Umbilical cord (tissue), 1 donor: ENCODE measurements at regions not wholly inside any gene's neighbourhood (a gene's known extent, or its start where the extent isn't known, plus 50 kb on each side); places are given as distances from the start of the nearest gene placed in this dataset.

Source experiments
- DNase-seq: peaks from one replicate; pipeline ENCODE4 v3.0.0-alpha.2; 2015; ENCODE audit warnings: low spot score

- DNase-seq: no peak
These were observed 1167.8 kb upstream of the NCAM2 start for GRCh38 chr21:19830446-19830845.

DNA sequence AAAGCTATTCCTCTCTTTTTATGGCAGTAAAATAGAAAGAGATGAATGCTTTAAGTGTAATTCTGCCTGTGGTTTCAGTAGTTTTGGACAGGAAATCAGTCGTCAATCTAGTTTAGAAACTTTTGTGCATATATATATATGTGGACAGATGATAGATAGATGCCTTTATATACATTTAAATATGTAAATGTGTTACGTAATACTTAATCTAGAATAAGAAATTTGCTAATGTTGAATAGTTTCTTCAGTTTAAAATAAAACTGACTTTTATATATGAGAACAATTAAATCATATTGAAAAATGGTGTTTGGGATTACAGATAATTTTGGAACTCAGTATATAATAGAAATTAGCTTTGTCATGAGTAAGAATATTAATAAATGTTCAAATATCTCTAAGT is 1165.7 kb upstream of the NCAM2 start:
- DNase-seq: no peak

- DNase-seq: no peak
These were observed 1165.1 kb upstream of the NCAM2 start for GRCh38 chr21:19833082-19833481.

DNA sequence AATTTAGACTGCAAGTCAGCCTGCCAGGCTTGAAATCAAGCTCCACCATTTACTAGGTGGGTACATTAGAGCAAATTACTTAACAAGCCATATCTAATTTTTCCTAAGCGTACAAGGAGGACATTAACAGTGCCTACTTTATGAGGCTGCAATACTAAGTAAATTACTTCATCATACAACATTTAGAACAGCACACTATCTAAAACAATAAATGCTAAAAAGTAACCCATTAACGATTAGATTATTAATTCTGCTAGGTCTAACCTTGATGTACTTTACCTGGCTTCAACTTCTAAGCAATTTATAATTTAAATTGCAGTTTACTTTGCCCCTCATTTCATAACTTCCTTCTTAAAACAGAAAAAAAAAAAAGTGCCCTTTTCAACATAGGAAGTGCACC is 1155.6 kb upstream of the NCAM2 start:
- DNase-seq: no peak

DNA sequence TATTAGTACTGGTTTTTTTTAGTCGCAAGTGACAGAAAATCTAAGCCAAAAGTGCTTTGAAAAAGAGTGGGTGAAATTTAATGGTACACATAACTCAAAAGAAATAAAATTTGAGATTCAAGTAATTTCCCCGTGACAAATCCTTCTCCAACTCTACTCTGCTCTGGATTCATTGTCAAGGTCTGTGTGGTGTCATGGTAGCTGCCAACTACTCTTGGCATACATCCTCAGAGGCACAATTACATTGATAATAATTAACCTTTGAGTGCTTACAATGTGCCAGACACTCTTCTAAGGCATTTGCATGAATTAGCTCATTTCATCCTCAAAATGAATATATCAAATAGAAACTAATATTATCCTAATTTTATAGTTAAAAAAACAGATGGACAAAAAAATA is 1153.9 kb upstream of the NCAM2 start:
- no peak for DNase-seq

DNA sequence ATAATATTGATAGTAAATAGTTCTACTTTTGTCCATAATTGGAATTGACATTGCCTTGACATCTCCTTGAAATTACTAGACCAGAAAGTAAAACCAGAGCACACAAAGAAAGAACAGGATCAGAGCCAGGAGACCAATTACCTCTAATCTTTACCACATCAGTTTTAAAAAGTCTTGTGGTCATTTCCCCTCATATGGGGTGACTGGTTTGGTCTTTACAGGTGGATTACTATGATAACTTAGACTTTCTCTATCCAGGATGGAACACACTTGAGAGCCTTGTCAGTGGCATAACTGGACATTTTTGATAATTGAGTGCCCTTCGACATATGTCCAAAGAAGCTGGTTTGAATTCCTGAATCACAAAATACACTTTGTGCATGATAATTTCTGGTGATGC is 1148.1 kb upstream of the NCAM2 start:
- DNase-seq: no peak

DNA sequence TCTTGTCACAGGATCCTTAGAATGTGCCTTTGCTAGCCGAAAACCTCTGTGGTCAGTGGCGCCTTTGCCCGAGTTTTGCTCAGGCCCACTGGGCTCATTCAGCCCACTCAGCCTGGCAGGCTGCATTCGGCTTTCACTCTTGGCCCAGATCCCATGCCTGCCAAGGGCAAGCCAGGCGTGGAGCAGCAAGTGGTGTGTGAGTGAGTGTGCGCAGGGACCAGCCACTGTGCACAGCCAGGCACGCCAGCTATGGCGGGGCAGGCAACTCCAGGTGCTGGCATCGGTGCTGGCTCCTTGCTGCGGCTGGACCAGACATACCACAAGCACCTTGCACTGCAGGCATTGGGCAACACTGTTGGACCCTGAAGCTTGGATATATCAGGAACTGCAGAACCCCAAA is 1145.1 kb upstream of the NCAM2 start:
- no peak for DNase-seq

DNA sequence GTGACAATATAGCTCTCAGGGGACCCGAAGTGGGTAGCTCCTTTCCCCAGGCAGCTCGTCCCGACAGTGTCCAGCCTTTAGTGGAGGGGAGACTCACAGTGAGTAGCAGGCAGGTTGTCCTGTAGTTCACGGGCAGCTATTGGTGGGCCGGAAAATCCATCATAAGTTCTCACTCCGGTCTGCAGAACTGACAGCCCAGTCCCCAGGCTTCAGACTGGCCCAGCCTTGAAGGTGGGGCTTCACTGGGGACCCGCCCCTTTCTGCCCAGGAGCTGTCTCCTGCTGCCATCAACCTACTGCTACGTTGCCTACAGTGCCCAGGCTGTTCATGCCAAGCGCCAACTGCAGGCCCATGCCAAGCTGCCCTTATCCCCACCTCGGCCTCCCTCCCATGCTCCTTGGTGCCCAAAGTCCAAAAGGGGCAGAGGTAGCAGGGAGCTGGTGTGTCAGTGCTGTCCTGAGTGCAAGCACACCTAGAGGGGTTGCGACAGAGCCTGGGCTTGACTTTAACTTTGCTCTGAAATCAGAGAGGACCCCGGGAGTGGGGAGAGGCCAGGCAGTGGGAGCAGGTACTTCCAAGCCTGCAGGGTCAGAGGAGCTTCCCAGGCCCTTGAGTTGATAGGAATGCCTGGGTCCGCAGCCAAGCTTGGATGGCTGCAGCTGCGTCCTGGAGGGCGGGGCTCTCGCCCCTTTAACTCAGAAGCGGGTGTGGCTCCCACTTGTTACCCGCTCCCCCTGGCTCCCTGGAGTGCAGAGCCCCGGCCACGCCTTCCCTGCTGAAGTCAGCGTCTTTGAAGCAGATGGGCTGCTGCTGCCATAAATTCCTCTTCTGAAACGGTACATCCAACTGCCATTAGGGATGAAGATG is 1144.3 kb upstream of the NCAM2 start:
- no peak for DNase-seq

DNA sequence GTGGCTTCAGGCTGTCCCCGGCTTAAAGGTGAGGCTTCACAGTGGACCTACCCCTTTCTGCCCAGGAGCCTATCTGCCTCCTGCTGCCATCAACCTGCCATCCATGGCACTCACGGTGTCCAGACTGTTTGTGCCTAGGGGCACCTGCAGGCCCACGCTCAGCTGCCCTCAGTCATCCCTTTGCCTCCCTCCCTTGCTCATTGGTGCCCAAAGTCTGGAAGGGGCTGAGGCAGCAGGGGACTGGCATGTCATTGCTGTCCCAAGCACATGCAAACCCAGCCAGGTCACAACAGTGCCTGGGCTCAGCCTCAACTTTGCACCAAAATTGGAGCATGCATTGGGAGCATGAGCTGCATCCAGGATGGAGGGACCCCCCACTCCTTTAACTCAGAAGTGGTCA is 1142.7 kb upstream of the NCAM2 start:
- DNase-seq: no peak

- no peak for DNase-seq
These were observed 1133.7 kb upstream of the NCAM2 start for GRCh38 chr21:19864476-19864875.

- no peak for DNase-seq
These were observed 1127.5 kb upstream of the NCAM2 start for GRCh38 chr21:19870682-19871081.

GRCh38 chr21:19874521-19874920 is 1123.7 kb upstream of the NCAM2 start:
- no peak for DNase-seq

DNA sequence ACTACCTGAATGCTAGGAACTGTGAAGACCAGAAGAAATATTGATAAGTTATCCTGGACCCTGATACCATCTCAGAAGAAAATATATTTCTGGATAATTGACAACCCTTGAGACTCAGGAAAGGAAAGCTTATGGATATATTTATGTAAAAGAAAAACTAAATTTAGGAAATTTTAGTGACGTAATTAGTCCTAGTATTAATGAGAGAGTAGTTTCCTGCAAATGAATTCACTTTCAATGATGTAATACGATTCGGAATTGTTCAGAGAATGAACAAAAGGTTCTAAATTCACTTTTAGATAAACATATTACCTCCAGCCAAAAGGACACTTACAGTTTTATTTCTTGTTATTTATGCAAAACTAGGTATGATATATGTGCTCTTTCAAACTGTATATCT is 1120.1 kb upstream of the NCAM2 start:
- no peak for DNase-seq

GRCh38 chr21:19899645-19900044 is 1098.6 kb upstream of the NCAM2 start:
- DNase-seq: no peak

GRCh38 chr21:19900149-19900548 is 1098.1 kb upstream of the NCAM2 start:
- DNase-seq: no peak

GRCh38 chr21:19908390-19908789 is 1089.8 kb upstream of the NCAM2 start:
- no peak for DNase-seq

GRCh38 chr21:19914028-19914427 is 1084.2 kb upstream of the NCAM2 start:
- peak; percentile 77 for DNase-seq

DNA sequence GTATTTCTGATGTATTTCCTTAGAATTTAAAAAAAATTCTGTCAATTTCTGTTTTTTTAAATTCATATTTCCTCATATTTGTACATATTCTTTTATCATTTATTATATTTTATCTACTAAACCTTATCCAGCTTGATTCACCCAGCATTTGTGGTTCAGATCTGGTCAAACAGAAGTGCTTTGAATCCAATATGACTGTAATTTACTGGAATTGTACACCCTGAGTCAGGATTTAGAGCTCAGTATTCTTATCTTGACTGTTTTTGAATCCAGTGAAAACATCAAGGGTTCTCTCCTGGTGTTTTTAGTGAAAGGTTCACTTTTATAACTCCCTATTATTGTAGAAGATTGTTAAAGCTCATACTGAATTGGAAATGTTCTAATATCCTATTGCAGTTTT is 1077.0 kb upstream of the NCAM2 start:
- DNase-seq: peak; percentile 77

GRCh38 chr21:19922122-19922521 is 1076.1 kb upstream of the NCAM2 start:
- DNase-seq: no peak

GRCh38 chr21:19935467-19935866 is 1062.7 kb upstream of the NCAM2 start:
- no peak for DNase-seq

- no peak for DNase-seq
These were observed 1060.6 kb upstream of the NCAM2 start for GRCh38 chr21:19937619-19938018.

DNA sequence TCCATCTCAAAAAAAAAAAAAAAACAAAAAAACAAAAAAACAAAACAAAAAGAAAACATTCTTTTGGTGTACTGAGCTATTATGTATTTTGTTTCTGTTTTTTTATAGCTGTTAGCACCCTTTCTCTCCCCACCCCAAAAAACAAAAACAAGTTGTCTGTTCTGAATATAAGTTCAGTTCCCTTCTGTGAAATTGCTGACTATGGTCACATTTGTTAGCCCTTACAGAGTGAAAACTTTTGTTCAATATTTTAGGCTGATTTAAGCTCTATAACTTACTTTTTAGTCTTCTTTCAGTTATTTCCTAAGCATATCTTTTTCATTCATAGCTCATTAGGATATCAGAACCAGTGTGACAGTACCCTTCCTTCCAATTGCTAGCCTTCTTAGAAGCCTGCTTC is 1056.6 kb upstream of the NCAM2 start:
- DNase-seq: no peak

DNA sequence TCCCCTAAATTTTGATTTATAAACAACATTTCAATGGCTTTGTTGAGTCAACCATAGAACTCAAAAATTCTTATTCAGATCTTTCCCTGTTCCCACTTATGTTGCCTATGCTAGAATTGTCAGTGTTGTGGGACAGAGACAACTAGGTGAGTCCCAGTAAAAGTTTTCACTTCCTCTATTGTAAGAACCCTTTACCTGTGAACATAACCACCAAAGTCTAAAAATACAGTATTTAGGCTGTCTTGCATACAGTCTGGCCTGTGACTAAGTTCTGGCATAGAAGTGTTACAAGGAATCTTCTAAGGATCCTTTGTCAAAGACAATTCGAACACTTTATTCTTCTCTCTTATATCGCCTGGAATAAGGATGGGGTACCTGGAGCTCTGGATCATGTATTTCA is 1047.9 kb upstream of the NCAM2 start:
- no peak for DNase-seq

DNA sequence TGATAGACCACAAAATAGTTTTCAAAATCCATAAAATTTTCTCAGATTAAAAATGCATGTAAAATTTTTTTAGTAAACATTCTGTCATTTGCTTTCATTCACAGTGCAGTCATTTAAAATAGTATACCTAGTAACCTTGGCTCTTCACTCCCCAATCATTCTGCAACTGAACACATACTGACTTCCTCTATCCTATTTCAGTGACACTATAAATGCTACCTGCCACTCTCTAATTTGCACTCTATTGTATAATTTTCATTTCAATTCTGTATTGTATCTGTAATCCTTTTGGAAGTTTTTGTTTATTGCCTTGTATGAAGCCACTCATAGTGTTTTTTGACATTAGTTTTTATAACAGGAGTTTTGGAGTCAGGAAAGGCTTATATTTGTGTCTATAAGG is 1029.1 kb upstream of the NCAM2 start:
- DNase-seq: no peak
